ENCODE measurements at regions not wholly inside any gene's neighbourhood (a gene's known extent, or its start where the extent isn't known, plus 50 kb on each side); places are given as distances from the start of the nearest gene placed in this dataset.

DNA sequence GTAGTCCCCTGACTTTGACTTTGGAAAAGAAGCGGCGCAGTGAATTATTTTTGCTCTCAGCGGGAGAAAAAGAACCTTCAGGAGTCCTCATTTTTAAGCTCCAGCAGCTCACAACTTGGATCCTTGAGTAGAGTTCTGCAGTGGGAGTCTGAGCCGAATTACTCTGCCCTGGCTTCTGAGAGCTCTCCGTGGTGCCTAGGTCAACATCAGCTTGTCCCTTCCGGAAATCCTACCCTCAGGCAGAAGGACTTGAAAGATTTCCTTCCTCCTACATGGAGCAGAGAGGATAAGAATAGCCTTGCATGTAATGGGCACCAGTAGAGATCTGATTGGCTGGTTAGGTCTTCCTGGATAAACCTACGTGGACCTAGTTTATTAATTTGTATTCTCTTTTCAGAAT is 549.7 kb upstream of the TENM3 start:
- TF ChIP-seq, protein P1, sequence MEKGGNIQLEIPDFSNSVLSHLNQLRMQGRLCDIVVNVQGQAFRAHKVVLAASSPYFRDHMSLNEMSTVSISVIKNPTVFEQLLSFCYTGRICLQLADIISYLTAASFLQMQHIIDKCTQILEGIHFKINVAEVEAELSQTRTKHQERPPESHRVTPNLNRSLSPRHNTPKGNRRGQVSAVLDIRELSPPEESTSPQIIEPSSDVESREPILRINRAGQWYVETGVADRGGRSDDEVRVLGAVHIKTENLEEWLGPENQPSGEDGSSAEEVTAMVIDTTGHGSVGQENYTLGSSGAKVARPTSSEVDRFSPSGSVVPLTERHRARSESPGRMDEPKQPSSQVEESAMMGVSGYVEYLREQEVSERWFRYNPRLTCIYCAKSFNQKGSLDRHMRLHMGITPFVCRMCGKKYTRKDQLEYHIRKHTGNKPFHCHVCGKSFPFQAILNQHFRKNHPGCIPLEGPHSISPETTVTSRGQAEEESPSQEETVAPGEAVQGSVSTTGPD (CRISPR knock-in tag; IDR thresholded peaks at IDR 0.05) = no peak
- no peak for TF ChIP-seq ZNF10 (CRISPR knock-in tag; IDR thresholded peaks at IDR 0.05; ENCODE audit: borderline replicate concordance, low read depth)
- ATAC-seq = no peak
- no peak overlapping the region for H3K4me3 ChIP-seq (replicated peaks in 1 of 3; ENCODE audit: insufficient read depth in 1 of 3, low read depth in 2 of 3, low read length in 3 of 3)
- no peaks in the 10 kb centered on the region for H3K79me2 ChIP-seq (ENCODE audit: insufficient read depth, low read length)
- H3K27ac ChIP-seq (ENCODE audit: extremely low read length, insufficient read depth, low read length) = no peak overlapping the region
- whole genome bisulfite sequencing (ENCODE audit: low lambda C conversion rate) = 5% methylated on average over 7 of the region's 7 CpGs
- no peak overlapping the region for H2AFZ ChIP-seq (ENCODE audit: low read length)
- no peaks in the 10 kb centered on the region for H3K27me3 ChIP-seq (ENCODE audit: control insufficient read depth in 1 of 2, insufficient read depth in 2 of 2, low read length in 2 of 2)
- in situ Hi-C loops (cut with HindIII; ENCODE audit: extremely low pct_ligation_motif_present, low pct_unique_long_range_greater_than_20kb) = no loop called here
- no peaks in the 10 kb centered on the region for H3K4me1 ChIP-seq (ENCODE audit: insufficient read depth, low read length)
- H3K9ac ChIP-seq (ENCODE audit: insufficient read depth, low read depth, low read length) = no peak overlapping the region
- no peaks in the 10 kb centered on the region for H3K9me3 ChIP-seq (ENCODE audit: low read length)
- no peak for DNase-seq (ENCODE audit: low spot score)
- no peaks in the 10 kb centered on the region for H4K20me1 ChIP-seq (ENCODE audit: insufficient read depth, low read length)
- no peaks in the 10 kb centered on the region for H3K36me3 ChIP-seq (replicated peaks in 1 of 2; ENCODE audit: control insufficient read depth in 1 of 2, insufficient read depth in 2 of 2, low read length in 2 of 2)
- ChIA-PET POLR2A (no interaction called here), CTCF (ENCODE audit: low intra/inter-chr PET ratio, low total read pairs) (no interaction called here)
- FAIRE-seq = no peak
- no peak overlapping the region for H3K4me2 ChIP-seq (ENCODE audit: low read depth, low read length)
- BruUV-seq (replicated peaks) = no TSS peak
- intact Hi-C loops (cut with micrococcal nuclease; ENCODE audit: unreplicated experiment) = no loop called here

DNA sequence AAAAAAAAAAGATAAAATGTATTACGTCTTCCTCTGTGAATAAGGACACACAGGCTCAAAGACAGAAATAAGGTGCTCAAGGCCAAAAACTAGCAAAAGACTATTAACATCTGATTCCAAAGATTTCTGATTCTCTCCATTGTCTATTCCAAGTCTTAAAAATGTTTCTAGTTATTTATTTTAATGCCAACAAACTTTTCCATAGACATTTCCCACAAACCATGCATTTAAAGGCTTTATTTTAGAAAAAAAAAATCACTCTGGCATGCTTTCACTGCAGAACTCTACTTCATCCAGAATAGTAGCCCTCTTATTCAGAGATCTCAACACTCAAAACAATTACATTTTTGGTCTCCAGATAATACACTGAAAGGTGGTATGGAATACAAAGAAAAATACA is 545.0 kb upstream of the TENM3 start:
- Histone ChIP-seq H3K27ac (ENCODE audit: extremely low read length, insufficient read depth, low read length) (no peak overlapping the region), H3K4me3 (replicated peaks in 1 of 3; ENCODE audit: insufficient read depth in 1 of 3, low read depth in 2 of 3, low read length in 3 of 3) (no peak overlapping the region), H3K36me3 (replicated peaks in 1 of 2; ENCODE audit: control insufficient read depth in 1 of 2, insufficient read depth in 2 of 2, low read length in 2 of 2) (no peaks in the 10 kb centered on the region), H3K9me3 (ENCODE audit: low read length) (no peaks in the 10 kb centered on the region), H3K4me1 (ENCODE audit: insufficient read depth, low read length) (no peaks in the 10 kb centered on the region), H4K20me1 (ENCODE audit: insufficient read depth, low read length) (no peaks in the 10 kb centered on the region), H3K79me2 (ENCODE audit: insufficient read depth, low read length) (no peaks in the 10 kb centered on the region), H2AFZ (ENCODE audit: low read length) (no peak overlapping the region), H3K4me2 (ENCODE audit: low read depth, low read length) (no peak overlapping the region), H3K27me3 (ENCODE audit: control insufficient read depth in 1 of 2, insufficient read depth in 2 of 2, low read length in 2 of 2) (peaks cover 0 to 3% of the 10 kb centered on the region in 2 experiments; a peak in 1 of 5 replicates), H3K9ac (ENCODE audit: insufficient read depth, low read depth, low read length) (no peak overlapping the region)
- no peak for FAIRE-seq
- no peak for DNase-seq (ENCODE audit: low spot score)
- in situ Hi-C loops (cut with HindIII; ENCODE audit: extremely low pct_ligation_motif_present, low pct_unique_long_range_greater_than_20kb) (no loop called here), intact Hi-C loops (cut with micrococcal nuclease; ENCODE audit: unreplicated experiment) (no loop called here)
- ChIA-PET CTCF (ENCODE audit: low intra/inter-chr PET ratio, low total read pairs) (no interaction called here), POLR2A (no interaction called here)
- WGBS (ENCODE audit: low lambda C conversion rate) = 9% methylated on average over 1 of the region's 1 CpG
- no TSS peak for BruUV-seq (replicated peaks)
- ATAC-seq = no peak
- TF ChIP-seq HIVEP1 (CRISPR knock-in tag; IDR thresholded peaks at IDR 0.05) = no peak
- TF ChIP-seq SMARCC2 (IDR thresholded peaks at IDR 0.05) = no peak
- no peak for TF ChIP-seq NFYB (CRISPR knock-in tag; IDR thresholded peaks at IDR 0.05)
- TF ChIP-seq ZNF7 (CRISPR knock-in tag; IDR thresholded peaks at IDR 0.05) = no peak
- no peak for TF ChIP-seq IKZF1 (IDR thresholded peaks at IDR 0.05)

All from HepG2 (cell line).